ENCODE measurements at regions not wholly inside any gene's neighbourhood (a gene's known extent, or its start where the extent isn't known, plus 50 kb on each side); places are given as distances from the start of the nearest gene placed in this dataset.
"Not testable (repeated sequence)": the region's sequence is repeated elsewhere in the genome, so short reads cannot be mapped to it uniquely, and the experiment has no call there.

DNA sequence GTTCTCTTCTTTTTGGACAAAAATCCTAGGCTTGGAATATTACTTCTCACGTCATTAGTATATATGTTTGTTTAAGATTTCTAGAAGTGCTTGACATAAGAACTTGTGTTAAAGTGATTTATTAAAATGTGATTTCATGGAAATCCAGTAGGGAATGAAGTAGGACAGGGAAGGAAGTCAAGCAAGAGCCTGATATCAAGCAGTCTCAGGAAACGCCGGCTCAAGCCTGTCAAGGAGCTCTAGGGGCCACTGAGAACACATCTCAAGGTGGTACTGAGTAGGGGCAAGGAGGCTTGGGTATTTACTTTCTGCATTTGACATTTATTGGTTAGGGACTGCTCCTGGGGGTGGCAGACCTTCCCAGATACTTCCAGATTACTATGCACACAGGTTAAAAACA, 920.9 kb upstream of the GJE1 start:
- no peaks in the 10 kb centered on the region for H3K27me3 Mint-ChIP-seq
- ChIA-PET POLR2A (no interaction called here), CTCF (no interaction called here)
- no peaks in the 10 kb centered on the region for H3K9me3 Mint-ChIP-seq
- H3K27ac Mint-ChIP-seq = no peak overlapping the region
- DNase-seq = no peak
- H3K4me1 Mint-ChIP-seq = no peaks in the 10 kb centered on the region
- no peaks in the 10 kb centered on the region for H3K36me3 Mint-ChIP-seq (ENCODE audit: low read depth)
- no peak overlapping the region for H3K4me3 Mint-ChIP-seq

DNA sequence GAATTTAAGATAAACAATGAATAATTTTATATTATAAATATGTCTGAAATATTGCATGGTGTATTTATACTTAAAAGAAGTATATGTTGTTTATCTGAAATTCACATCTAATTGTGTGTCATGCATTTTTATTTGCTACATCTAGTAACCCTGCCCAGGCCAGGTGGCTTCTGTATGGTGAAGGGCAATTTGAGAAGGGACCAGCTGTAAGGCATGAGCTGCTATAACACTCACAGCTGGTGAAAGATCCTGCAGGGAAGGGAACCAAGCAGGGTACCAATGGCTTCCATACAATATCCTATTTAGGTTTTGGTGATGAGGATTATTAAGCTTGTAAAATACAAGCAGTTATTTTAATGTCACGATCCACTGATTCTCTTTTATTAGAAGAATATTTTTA, 921.8 kb upstream of the GJE1 start:
- POLR2A ChIA-PET = no interaction called here
- CTCF ChIA-PET = no interaction called here
- H3K4me3 Mint-ChIP-seq = no peak overlapping the region
- no peaks in the 10 kb centered on the region for H3K4me1 Mint-ChIP-seq
- H3K27me3 Mint-ChIP-seq = no peaks in the 10 kb centered on the region
- no peak overlapping the region for H3K27ac Mint-ChIP-seq
- no peaks in the 10 kb centered on the region for H3K9me3 Mint-ChIP-seq
- no peak for DNase-seq
- no peaks in the 10 kb centered on the region for H3K36me3 Mint-ChIP-seq (ENCODE audit: low read depth)

DNA sequence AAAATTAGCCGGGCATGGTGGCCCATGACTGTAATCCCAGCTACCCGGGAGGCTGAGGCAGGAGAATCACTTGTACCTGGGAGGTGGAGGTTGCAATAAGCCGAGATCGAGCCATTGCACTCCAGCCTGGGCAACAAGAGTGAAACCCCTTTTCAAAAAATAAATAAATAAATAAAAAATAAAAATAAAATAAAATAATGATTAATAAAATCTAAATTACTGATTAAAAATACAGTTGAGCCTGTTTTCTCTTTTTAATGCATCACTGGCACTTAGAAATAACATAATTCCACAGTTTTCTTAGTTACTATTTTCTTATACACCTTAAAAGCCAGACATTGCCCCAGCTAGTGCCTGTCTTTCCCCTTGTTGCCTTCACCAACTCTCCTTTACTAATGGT, 922.8 kb upstream of the GJE1 start:
- no peaks in the 10 kb centered on the region for H3K4me1 Mint-ChIP-seq
- H3K27ac Mint-ChIP-seq = no peak overlapping the region
- ChIA-PET POLR2A (interaction anchor here (0.7 kb wide), 1 partner anchor 441 kb away, joined by 6 read pairs; no protein-coding TSS in a partner anchor), CTCF (no interaction called here)
- H3K9me3 Mint-ChIP-seq = no peaks in the 10 kb centered on the region
- H3K27me3 Mint-ChIP-seq = no peaks in the 10 kb centered on the region
- no peaks in the 10 kb centered on the region for H3K36me3 Mint-ChIP-seq (ENCODE audit: low read depth)
- H3K4me3 Mint-ChIP-seq = no peak overlapping the region
- no peak for DNase-seq

DNA sequence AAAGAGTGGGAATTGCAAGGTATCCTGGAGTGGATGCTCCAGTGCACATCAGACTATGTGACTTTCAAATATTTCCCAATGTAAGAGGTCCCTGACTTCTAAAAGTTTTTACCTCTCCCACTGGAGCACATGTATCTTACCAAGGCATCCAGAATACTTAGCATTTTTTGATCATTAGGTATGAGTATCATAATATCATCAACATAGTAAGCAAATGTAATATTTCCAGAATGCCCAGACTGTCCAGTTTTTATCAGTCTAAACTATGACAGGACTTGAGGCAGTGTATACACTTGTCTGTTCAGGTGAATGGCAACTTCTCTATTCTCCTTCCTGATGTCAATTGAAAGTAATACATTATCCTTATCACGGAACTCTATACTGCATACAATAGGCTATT, 924.6 kb upstream of the GJE1 start:
- ChIA-PET POLR2A (no interaction called here), CTCF (no interaction called here)
- Mint-ChIP-seq H3K4me3 (no peak overlapping the region), H3K4me1 (no peaks in the 10 kb centered on the region), H3K36me3 (ENCODE audit: low read depth) (no peaks in the 10 kb centered on the region), H3K27ac (no peak overlapping the region), H3K9me3 (no peaks in the 10 kb centered on the region), H3K27me3 (no peaks in the 10 kb centered on the region)
- DNase-seq = no peak

DNA sequence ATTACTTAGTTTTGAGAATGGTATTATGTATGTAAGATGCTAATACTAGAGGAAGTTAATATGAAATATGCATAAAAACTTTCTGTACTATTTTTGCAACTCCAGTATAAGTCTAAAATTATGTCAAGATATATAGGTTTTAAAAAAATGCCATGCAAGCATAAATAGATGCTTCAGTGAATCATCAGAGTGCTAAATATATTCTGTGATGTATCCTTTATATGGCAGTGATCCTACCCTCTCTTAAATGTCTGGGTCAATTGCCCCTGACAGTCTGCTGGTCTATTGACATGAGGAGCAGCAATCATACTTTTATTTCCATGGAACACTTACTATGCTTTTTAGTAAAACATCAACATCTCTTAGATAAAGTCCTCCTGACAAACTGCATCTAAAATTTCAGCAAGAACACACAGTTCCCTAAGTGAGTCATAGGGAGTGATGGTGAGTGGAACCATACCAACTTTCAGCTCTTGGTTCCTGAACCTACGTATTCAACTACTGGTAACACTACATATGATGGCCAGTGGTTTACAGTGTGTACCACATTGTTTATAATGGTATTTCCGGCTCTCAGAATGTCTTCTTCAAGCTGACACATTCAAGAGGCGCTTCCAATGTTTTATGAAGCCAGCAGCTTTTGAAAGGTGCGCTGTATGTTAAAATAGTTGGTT, 928.7 kb upstream of the GJE1 start:
- Mint-ChIP-seq H3K27me3 (no peaks in the 10 kb centered on the region), H3K4me1 (no peaks in the 10 kb centered on the region), H3K4me3 (no peak overlapping the region), H3K27ac (no peak overlapping the region), H3K9me3 (no peaks in the 10 kb centered on the region), H3K36me3 (ENCODE audit: low read depth) (no peaks in the 10 kb centered on the region)
- ChIA-PET POLR2A (no interaction called here), CTCF (no interaction called here)
- DNase-seq = no peak

DNA sequence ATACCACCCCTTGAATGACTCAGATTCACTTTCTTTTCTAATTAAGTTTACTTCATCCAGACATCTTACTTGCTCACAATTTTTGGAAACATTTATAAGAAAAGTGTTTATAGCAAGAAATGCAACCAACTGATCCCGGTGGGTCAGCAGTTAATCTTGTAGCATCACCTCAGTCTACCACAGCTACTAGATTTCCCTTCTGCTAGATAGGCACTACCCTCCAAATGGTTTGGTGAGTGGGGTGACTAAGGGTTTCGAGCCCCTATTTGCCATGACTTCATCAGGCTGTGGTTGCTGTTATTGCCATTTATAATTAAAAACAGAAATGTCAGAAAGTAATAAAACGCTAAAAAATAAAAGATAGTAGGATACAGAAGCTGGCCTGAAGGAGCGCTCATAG, 930.1 kb upstream of the GJE1 start:
- H3K4me3 Mint-ChIP-seq = no peak overlapping the region
- POLR2A ChIA-PET = no interaction called here
- CTCF ChIA-PET = no interaction called here
- DNase-seq = no peak
- H3K4me1 Mint-ChIP-seq = no peaks in the 10 kb centered on the region
- no peaks in the 10 kb centered on the region for H3K27me3 Mint-ChIP-seq
- no peak overlapping the region for H3K27ac Mint-ChIP-seq
- H3K36me3 Mint-ChIP-seq (ENCODE audit: low read depth) = no peaks in the 10 kb centered on the region
- H3K9me3 Mint-ChIP-seq = peaks cover under 1% of the 10 kb centered on the region

DNA sequence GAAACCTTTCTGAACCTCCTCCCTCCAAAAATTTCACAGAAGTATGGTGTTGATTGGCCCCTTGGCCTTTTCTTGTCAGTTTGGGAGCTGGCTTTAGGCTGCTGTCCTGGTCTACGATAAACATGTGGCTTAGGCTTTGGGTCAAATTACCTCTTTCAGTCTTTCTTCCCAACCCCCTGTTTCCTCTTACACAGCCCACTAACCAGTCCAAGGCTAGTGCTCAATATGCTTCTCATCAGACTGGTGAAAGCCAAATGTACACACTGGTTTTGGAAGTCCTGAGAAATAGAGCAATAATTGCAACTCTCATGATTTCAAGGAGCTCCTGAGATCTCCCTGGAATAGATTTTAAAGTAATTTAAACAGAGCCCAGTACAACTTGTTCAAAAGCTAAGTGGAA, 933.7 kb upstream of the GJE1 start:
- ChIA-PET POLR2A (no interaction called here), CTCF (no interaction called here)
- Mint-ChIP-seq H3K4me1 (no peaks in the 10 kb centered on the region), H3K27ac (no peak overlapping the region), H3K9me3 (peaks cover 2% of the 10 kb centered on the region), H3K27me3 (no peaks in the 10 kb centered on the region), H3K36me3 (ENCODE audit: low read depth) (no peaks in the 10 kb centered on the region), H3K4me3 (no peak overlapping the region)
- DNase-seq = no peak

DNA sequence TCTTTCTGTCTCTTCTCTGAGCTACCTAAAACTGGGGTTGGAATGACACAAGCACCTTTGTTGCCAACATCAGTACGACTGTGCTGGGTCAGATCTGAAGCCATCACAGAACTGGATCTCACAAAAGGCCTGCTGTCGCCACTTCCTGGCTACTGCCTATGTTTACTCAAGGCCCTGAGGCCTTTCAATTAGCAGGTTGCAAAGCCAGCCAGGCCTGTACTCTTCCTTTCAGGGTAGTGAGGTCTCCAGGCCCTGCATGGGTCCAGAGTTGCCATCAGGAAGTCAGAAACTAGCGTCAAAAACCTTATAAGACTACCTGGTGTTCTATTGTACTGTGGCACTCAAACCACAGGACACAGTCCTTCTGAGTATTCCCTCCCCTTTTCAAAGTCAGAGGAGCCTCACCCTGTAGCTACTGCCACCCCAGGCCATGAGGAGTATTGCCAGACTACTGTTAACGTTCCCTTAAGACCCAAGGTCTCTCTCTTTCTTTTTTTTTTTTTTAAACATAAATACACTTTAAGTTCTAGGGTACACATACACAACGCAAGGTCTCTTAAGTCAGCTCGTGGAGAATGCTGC, 937.4 kb upstream of the GJE1 start:
- H3K27me3 Mint-ChIP-seq = no peaks in the 10 kb centered on the region

DNA sequence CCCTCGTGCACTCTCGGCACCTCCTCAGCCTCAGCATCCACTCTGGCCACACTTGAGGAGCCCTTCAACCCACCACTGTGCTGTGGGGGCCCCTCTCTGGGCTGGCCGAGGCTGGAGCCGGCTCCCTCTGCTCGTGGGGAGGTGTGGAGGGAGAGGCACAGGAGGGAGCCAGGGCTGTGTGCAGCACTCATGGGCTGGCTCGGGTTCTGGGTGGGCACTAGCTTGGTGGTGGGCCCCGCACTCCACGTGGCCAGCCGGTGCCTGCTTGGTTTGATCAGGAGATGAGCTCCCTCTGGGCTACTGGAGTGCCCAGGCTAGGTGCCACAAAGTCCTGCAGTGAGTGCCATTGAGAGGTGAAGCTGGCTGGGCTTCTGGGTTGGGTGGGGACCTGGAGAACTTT, 949.4 kb upstream of the GJE1 start:
- no peak overlapping the region for H3K27ac Mint-ChIP-seq
- H3K4me3 Mint-ChIP-seq = no peak overlapping the region
- no peaks in the 10 kb centered on the region for H3K36me3 Mint-ChIP-seq (ENCODE audit: low read depth)

More for the DNA sequence above, 937.4 kb upstream of the GJE1 start:
- peaks cover 2% of the 10 kb centered on the region for H3K9me3 Mint-ChIP-seq
- no peak overlapping the region for H3K4me3 Mint-ChIP-seq
- no peak overlapping the region for H3K27ac Mint-ChIP-seq
- POLR2A ChIA-PET = no interaction called here
- H3K4me1 Mint-ChIP-seq = no peaks in the 10 kb centered on the region
- CTCF ChIA-PET = interaction anchor here (0.6 kb wide), 2 partner anchors 176 to 1238 kb away, joined by 3 to 4 read pairs; no protein-coding TSS in a partner anchor
- H3K36me3 Mint-ChIP-seq (ENCODE audit: low read depth) = no peaks in the 10 kb centered on the region
- DNase-seq = no peak

DNA sequence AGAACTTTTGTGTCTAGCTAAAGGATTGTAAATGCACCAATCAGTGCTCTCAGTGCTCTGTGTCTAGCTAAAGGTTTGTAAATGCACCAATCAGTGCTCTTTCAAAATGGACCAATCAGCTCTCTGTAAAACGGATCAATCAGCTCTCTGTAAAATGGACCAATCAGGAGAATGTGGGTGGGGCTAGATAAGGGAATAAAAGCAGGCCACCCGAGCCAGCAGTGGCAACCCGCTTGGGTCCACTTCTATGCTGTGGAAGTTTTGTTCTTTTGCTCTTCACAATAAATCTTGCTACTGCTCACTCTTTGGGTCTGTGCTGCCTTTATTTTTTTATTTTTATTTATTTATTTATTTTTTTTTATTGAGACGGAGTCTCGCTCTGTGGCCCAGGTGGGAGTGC, 957.3 kb upstream of the GJE1 start:
- H3K27me3 Mint-ChIP-seq; H3K4me1 Mint-ChIP-seq; H3K4me3 Mint-ChIP-seq; H3K9me3 Mint-ChIP-seq; H3K36me3 Mint-ChIP-seq (ENCODE audit: low read depth); POLR2A ChIA-PET; DNase-seq; H3K27ac Mint-ChIP-seq; CTCF ChIA-PET: not testable (repeated sequence)

More for the DNA sequence above, 949.4 kb upstream of the GJE1 start:
- no peaks in the 10 kb centered on the region for H3K27me3 Mint-ChIP-seq
- POLR2A ChIA-PET = interaction anchor here (0.6 kb wide), 1 partner anchor 273 kb away, joined by 5 read pairs; no protein-coding TSS in a partner anchor
- DNase-seq = no peak
- H3K4me1 Mint-ChIP-seq = no peaks in the 10 kb centered on the region
- H3K9me3 Mint-ChIP-seq = peaks cover 21% of the 10 kb centered on the region
- CTCF ChIA-PET = no interaction called here

DNA sequence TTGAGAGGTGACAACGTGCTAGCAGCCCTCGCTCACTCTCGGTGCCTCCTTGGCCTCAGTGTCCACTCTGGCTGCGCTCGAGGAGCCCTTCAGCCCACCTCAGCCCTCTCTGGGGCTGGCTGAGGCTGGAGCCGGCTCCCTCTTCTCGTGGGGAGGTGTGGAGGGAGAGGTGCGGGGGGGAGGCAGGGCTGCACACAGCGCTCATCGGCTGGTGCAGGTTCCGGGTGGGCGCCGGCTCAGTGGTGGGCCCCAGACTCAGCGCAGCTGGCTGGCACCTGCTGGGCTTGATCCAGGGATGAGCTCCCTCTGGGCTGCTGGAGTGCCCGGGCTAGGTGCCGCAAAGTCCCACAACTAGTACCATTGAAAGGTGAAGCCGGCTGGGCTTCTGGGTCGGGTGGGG, 957.8 kb upstream of the GJE1 start:
- Mint-ChIP-seq H3K9me3 (peaks cover 2% of the 10 kb centered on the region), H3K27ac (no peak overlapping the region), H3K4me1 (no peaks in the 10 kb centered on the region), H3K36me3 (ENCODE audit: low read depth) (no peaks in the 10 kb centered on the region), H3K4me3 (no peak overlapping the region), H3K27me3 (no peaks in the 10 kb centered on the region)
- CTCF ChIA-PET = no interaction called here
- POLR2A ChIA-PET = no interaction called here
- DNase-seq = no peak

DNA sequence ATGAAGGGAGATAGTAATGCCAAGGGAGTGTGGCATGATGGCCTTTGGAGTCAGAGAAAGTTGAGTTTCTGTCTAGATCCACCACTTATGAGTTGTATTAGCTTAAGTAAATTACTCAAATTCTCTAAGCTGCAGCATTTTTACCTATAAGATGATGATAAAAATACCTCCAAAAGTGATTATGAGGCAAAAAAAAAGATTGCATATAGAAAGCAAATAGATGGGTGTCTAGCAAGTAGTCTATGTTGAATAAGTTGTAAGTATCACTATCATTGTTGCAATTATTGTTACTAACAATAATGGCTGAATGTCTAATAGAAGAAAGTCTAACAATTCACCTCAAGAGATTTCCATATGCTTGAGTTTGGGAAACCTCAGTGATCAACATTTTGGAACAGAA, 959.2 kb upstream of the GJE1 start:
- Mint-ChIP-seq H3K4me3 (no peak overlapping the region), H3K27ac (no peak overlapping the region), H3K9me3 (peaks cover 2% of the 10 kb centered on the region), H3K27me3 (no peaks in the 10 kb centered on the region), H3K4me1 (no peaks in the 10 kb centered on the region), H3K36me3 (ENCODE audit: low read depth) (no peaks in the 10 kb centered on the region)
- DNase-seq = no peak
- ChIA-PET POLR2A (no interaction called here), CTCF (no interaction called here)

DNA sequence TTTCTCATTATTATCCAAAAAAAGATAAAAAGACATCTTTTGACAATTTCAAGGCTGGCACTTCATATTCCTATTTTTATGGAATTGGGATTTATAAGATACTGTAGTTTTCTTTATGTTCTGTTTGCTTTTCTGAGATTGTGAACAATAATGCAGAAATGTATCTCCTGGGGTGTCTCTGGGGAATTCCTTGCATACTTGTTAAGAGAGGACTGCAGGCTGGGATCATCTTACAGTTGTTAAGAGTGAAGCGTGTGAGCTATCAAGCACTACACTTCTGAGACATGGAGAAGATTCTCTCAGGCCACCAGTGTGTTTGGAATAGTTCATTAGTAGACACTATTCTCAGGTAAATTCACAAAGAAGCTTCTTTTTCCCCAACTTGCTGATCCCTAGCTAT, 963.3 kb upstream of the GJE1 start:
- Mint-ChIP-seq H3K36me3 (ENCODE audit: low read depth) (no peaks in the 10 kb centered on the region), H3K4me1 (no peaks in the 10 kb centered on the region), H3K4me3 (no peak overlapping the region), H3K27ac (no peak overlapping the region), H3K27me3 (peaks cover 2% of the 10 kb centered on the region), H3K9me3 (no peaks in the 10 kb centered on the region)
- no peak for DNase-seq
- POLR2A ChIA-PET = no interaction called here
- CTCF ChIA-PET = no interaction called here

DNA sequence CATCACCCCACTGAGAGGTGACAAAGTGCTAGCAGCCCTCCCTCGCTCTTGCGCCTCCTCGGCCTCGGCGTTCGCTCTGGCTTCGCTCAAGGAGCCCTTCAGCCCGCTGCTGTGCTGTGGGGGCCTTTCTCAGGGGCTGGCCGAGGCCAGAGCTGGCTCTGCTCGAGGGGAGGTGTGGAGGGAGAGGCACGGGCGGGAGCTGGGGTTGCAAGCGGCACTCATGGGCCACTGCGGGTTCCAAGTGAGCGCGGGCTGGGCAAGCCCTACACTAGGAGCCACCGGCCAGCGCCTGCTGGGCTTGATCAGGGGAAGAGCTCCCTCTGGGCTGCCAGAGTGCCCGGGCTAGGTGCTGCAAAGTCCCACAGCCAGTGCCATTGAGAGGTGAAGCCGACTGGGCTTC, 964.8 kb upstream of the GJE1 start:
- Mint-ChIP-seq H3K4me1 (no peaks in the 10 kb centered on the region), H3K36me3 (ENCODE audit: low read depth) (no peaks in the 10 kb centered on the region), H3K27me3 (peaks cover 2% of the 10 kb centered on the region), H3K9me3 (no peaks in the 10 kb centered on the region), H3K4me3 (no peak overlapping the region), H3K27ac (no peak overlapping the region)
- DNase-seq = no peak
- CTCF ChIA-PET = no interaction called here
- POLR2A ChIA-PET = no interaction called here

All from activated CD4-positive, alpha-beta T cell treated with anti-CD3 and anti-CD28 coated beads, Interleukin-2, amount 10 ng/mL, durations not matched to agents 7 days and 5 days (primary cell).